CD4-positive, alpha-beta memory T cell (primary cell): ENCODE measurements at regions not wholly inside any gene's neighbourhood (a gene's known extent, or its start where the extent isn't known, plus 50 kb on each side); places are given as distances from the start of the nearest gene placed in this dataset.

Experiments used
- CTCF ChIA-PET: fragments of 350-600 bp; sonication (Branson Sonifier 250); formaldehyde crosslinking; loops from one replicate; lab custom pipeline; 2021; ENCODE audit warnings: inconsistent platforms; ENCODE audit not compliant: partially characterized antibody; lab: Charles Lee
- POLR2A ChIA-PET: fragments of 350-600 bp; sonication (Branson Sonifier 250); formaldehyde crosslinking; loops from one replicate; lab custom pipeline; 2021; ENCODE audit not compliant: partially characterized antibody; lab: Charles Lee
- DNase-seq, 5 donors: peaks; one replicate each; pipeline versions ENCODE4 v3.0.0 to v3.0.0-alpha.2; 2020 to 2022; ENCODE audit warnings: mixed read lengths in 1 of 5
- H3K27ac ChIP-seq: one replicate; pipeline ENCODE4 v1.7.0; 2013; ENCODE audit warnings: low read depth, low read length
- H3K27me3 ChIP-seq: 2 replicates; pipeline ENCODE4 v1.7.0; 2013; ENCODE audit warnings: mild to moderate bottlenecking, low read length, moderate library complexity; ENCODE audit not compliant: insufficient read depth
- H3K36me3 ChIP-seq: 2 replicates; pipeline ENCODE4 v1.7.0; 2013; ENCODE audit warnings: mild to moderate bottlenecking, low read length, moderate library complexity; ENCODE audit not compliant: insufficient read depth
- H3K4me1 ChIP-seq: 2 replicates; pipeline ENCODE4 v1.7.0; 2013; ENCODE audit warnings: mild to moderate bottlenecking, low read length, moderate library complexity; ENCODE audit not compliant: insufficient read depth
- H3K4me3 ChIP-seq, 2 donors: one replicate each; pipeline ENCODE4 v1.7.0; 2013; ENCODE audit warnings: low read length in 2 of 2, mild to moderate bottlenecking in 1 of 2
- H3K9me3 ChIP-seq, 2 donors: one replicate each; pipeline ENCODE4 v1.7.0; 2013; ENCODE audit warnings: low read length in 2 of 2, control low read depth in 1 of 2; ENCODE audit not compliant: control insufficient read depth in 1 of 2
- H3K27ac Mint-ChIP-seq, 7 donors: one replicate each; pipeline ENCODE4 v1.8.0; 2020 to 2021; ENCODE audit warnings: mixed read lengths in 7 of 7, mild to moderate bottlenecking in 6 of 7, inconsistent platforms in 3 of 7, moderate library complexity in 3 of 7
- H3K27me3 Mint-ChIP-seq, 2 donors: one replicate each; pipeline ENCODE4 v1.8.0; 2020 to 2021; ENCODE audit warnings: mixed read lengths in 2 of 2
- H3K36me3 Mint-ChIP-seq, 2 donors: one replicate each; pipeline ENCODE4 v1.8.0; 2020 to 2021; ENCODE audit warnings: mixed read lengths in 2 of 2, inconsistent platforms in 1 of 2, mild to moderate bottlenecking in 1 of 2
- H3K4me1 Mint-ChIP-seq, 4 donors: one replicate each; pipeline ENCODE4 v1.8.0; 2020 to 2021; ENCODE audit warnings: mixed read lengths in 4 of 4, mild to moderate bottlenecking in 1 of 4
- H3K4me3 Mint-ChIP-seq, 8 donors: one replicate each; pipeline ENCODE4 v1.8.0; 2020 to 2021; ENCODE audit warnings: mixed read lengths in 8 of 8, mild to moderate bottlenecking in 7 of 8, moderate library complexity in 6 of 8, inconsistent platforms in 3 of 8
- H3K9me3 Mint-ChIP-seq, 8 donors: one replicate each; pipeline ENCODE4 v1.8.0; 2020 to 2021; ENCODE audit warnings: mixed read lengths in 8 of 8, mild to moderate bottlenecking in 5 of 8, inconsistent platforms in 3 of 8, moderate library complexity in 1 of 8
- intact Hi-C: fragments of 100-400 bp; cut with micrococcal nuclease; formaldehyde crosslinking; loops from one replicate; pipeline ENCODE4 v1.15.1; 2023

DNA sequence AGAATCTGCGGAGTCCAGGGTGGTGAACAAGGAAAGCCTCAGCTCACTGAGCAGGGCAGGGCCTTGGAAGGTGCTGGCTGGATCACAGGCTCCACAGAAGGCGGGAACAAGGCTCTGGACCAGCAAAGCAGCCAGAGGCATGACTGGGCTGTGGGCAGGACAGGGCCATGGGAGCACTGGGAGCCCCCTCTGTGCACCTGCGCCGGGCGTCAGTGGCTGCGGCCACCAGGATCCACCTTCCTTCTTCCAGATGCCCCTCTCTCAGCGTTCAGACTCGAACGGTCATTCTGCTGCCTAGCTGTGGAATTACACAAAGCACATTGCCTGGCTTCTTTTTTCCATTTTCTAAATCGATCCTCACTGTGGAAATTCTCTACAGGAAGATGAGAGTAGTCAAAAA lies 621.2 kb downstream of the GALR1 start:
- Histone ChIP-seq H3K9me3 (no peaks in the 10 kb centered on the region), H3K4me3 (no peak overlapping the region), H3K27me3 (no peaks in the 10 kb centered on the region), H3K36me3 (no peaks in the 10 kb centered on the region), H3K27ac (no peak overlapping the region), H3K4me1 (no peaks in the 10 kb centered on the region)
- H3K27me3 Mint-ChIP-seq = peaks cover 6% of the 10 kb centered on the region in 2 donors
- no peak for DNase-seq
- POLR2A ChIA-PET = no interaction called here
- H3K36me3 Mint-ChIP-seq = no peaks in the 10 kb centered on the region
- no peaks in the 10 kb centered on the region for H3K9me3 Mint-ChIP-seq
- H3K4me1 Mint-ChIP-seq = no peaks in the 10 kb centered on the region
- no peak overlapping the region for H3K4me3 Mint-ChIP-seq
- no peak overlapping the region for H3K27ac Mint-ChIP-seq
- CTCF ChIA-PET = no interaction called here
- intact Hi-C loops = no loop called here

DNA sequence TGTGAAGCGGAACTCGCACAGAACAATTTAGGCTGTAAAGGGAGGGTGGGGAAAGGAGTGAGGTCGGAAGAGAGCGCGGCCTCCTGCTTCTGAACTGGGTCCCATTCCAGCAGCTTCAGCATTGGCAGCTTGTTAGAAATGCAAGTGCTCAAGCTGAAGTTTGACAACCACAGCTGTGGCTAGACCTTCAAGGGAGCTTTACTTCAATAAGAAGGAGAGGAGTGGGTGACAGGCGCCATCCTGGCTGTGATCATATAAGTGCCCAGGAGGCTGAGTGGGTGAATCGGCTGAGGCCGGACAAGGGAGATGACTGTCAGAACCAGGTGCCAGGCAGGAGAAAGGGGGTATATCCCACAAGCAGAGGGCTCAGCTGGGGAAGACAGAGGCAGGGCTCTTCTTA lies 622.5 kb downstream of the GALR1 start:
- CTCF ChIA-PET = no interaction called here
- no peak overlapping the region for H3K27ac ChIP-seq
- H3K9me3 Mint-ChIP-seq = no peaks in the 10 kb centered on the region
- no peaks in the 10 kb centered on the region for H3K36me3 ChIP-seq
- no peaks in the 10 kb centered on the region for H3K27me3 ChIP-seq
- no peaks in the 10 kb centered on the region for H3K4me1 ChIP-seq
- H3K4me3 ChIP-seq = no peak overlapping the region
- intact Hi-C loops = no loop called here
- POLR2A ChIA-PET = no interaction called here
- no peaks in the 10 kb centered on the region for H3K36me3 Mint-ChIP-seq
- DNase-seq = no peak
- no peaks in the 10 kb centered on the region for H3K9me3 ChIP-seq
- no peak overlapping the region for H3K27ac Mint-ChIP-seq
- no peak overlapping the region for H3K4me3 Mint-ChIP-seq
- no peaks in the 10 kb centered on the region for H3K4me1 Mint-ChIP-seq
- H3K27me3 Mint-ChIP-seq = peaks cover 6 to 8% of the 10 kb centered on the region in 2 donors

DNA sequence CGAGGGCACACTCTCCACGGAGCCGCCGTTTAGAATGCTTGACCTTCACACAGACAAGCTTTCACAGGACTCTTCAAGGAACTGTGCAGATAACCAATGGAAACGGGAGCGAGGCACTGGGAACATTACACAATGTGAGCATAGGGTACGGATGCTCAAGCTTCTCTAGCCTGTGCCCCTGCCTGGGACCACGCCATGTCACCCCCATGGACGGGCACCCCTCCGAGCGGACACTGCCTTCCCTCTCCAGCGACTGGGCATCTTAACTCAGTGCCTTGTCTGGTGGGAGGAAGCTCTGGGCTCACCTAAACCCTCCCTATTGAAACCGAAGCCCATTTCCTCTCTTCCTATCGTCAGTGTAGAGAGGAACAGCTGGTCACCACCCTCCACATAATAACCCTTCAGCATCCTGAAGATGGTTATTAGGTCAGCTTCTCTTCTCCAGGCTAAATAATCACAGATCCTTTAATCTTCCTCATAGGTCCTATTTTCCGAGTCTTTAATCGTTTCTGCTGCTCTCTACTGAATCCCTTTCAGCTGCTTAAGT lies 626.7 kb downstream of the GALR1 start:
- ChIA-PET CTCF (no interaction called here), POLR2A (no interaction called here)
- Histone ChIP-seq H3K4me1 (no peaks in the 10 kb centered on the region), H3K27me3 (no peaks in the 10 kb centered on the region), H3K36me3 (no peaks in the 10 kb centered on the region), H3K4me3 (no peak overlapping the region), H3K9me3 (peaks cover 0 to 5% of the 10 kb centered on the region in 2 donors), H3K27ac (no peak overlapping the region)
- DNase-seq = no peak
- H3K27ac Mint-ChIP-seq = no peak overlapping the region
- H3K4me3 Mint-ChIP-seq = no peak overlapping the region
- intact Hi-C loops = no loop called here
- H3K9me3 Mint-ChIP-seq = no peaks in the 10 kb centered on the region
- H3K36me3 Mint-ChIP-seq = no peaks in the 10 kb centered on the region
- peaks cover 2 to 4% of the 10 kb centered on the region in 2 donors for H3K27me3 Mint-ChIP-seq
- H3K4me1 Mint-ChIP-seq = no peaks in the 10 kb centered on the region

DNA sequence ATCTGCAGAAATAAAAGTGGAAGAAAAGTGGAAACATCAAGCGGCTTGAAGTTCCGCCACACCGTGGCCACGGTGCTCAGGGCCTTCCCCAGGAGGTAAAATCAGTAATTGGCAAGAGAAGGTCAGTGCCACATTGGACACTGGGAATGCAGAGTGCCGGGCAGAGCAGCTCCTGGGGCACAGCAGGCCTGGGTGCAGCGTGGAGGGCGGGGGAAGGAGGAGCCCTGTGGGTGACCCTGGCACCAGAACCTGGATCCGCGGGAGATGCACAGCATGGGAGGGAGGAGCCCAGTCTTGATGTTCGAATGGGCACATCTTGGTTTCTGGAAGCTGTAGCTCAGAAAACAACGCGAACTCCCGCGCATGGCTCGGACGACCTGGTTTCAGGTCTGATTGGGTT lies 630.2 kb downstream of the GALR1 start:
- Mint-ChIP-seq H3K4me1 (no peaks in the 10 kb centered on the region), H3K36me3 (no peaks in the 10 kb centered on the region), H3K27me3 (peaks cover 5% of the 10 kb centered on the region in 2 donors), H3K27ac (no peak overlapping the region), H3K9me3 (peaks cover 0 to 3% (median 0%) of the 10 kb centered on the region in 8 donors), H3K4me3 (no peak overlapping the region)
- ChIA-PET POLR2A (no interaction called here), CTCF (no interaction called here)
- no peak for DNase-seq
- Histone ChIP-seq H3K4me3 (no peak overlapping the region), H3K27me3 (no peaks in the 10 kb centered on the region), H3K9me3 (peaks cover 0 to 5% of the 10 kb centered on the region in 2 donors), H3K27ac (no peak overlapping the region), H3K36me3 (no peaks in the 10 kb centered on the region), H3K4me1 (no peaks in the 10 kb centered on the region)
- intact Hi-C loops = no loop called here

- H3K27ac Mint-ChIP-seq = no peak overlapping the region
- H3K4me1 ChIP-seq = no peaks in the 10 kb centered on the region
- H3K4me3 Mint-ChIP-seq = no peak overlapping the region
- DNase-seq = no peak
- H3K36me3 ChIP-seq = no peaks in the 10 kb centered on the region
- CTCF ChIA-PET = interaction anchor here (0.7 kb wide), 1 partner anchor 15 kb away, joined by 3 read pairs; no protein-coding TSS in a partner anchor
- POLR2A ChIA-PET = no interaction called here
- intact Hi-C loops = no loop called here
- H3K4me1 Mint-ChIP-seq = no peaks in the 10 kb centered on the region
- H3K27ac ChIP-seq = no peak overlapping the region
- peaks cover 0 to 3% (median 0%) of the 10 kb centered on the region in 8 donors for H3K9me3 Mint-ChIP-seq
- H3K27me3 Mint-ChIP-seq = peaks cover 5 to 7% of the 10 kb centered on the region in 2 donors
- no peak overlapping the region for H3K4me3 ChIP-seq
- peaks cover 0 to 5% of the 10 kb centered on the region in 2 donors for H3K9me3 ChIP-seq
- H3K27me3 ChIP-seq = no peaks in the 10 kb centered on the region
- no peaks in the 10 kb centered on the region for H3K36me3 Mint-ChIP-seq
These were observed 634.8 kb downstream of the GALR1 start for GRCh38 chr18:77884454-77884853.

DNA sequence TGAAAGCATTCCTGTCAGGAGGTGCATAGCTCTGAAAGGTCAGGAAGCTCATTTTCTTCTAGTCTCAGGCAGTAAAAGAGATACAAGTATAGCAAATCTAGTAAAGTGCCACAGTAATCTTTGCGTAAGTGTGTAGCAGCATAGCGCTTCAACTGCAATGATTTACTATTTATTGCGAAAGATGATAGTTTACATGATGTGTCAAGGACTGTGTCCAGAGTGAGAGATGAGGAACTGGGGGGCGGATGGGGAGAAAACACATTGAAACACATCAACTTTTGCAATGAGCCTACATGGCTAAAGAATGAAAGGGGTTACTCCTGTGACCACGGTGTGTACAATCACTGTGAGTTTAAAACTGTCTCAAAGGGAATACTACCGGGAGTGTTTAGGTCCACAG lies 644.4 kb downstream of the GALR1 start:
- H3K4me1 Mint-ChIP-seq = no peaks in the 10 kb centered on the region
- H3K9me3 Mint-ChIP-seq = peaks cover 0 to 4% (median 0%) of the 10 kb centered on the region in 8 donors
- H3K27ac ChIP-seq = no peak overlapping the region
- H3K36me3 ChIP-seq = no peaks in the 10 kb centered on the region
- H3K4me3 ChIP-seq = no peak overlapping the region
- ChIA-PET POLR2A (no interaction called here), CTCF (interaction anchor here (1.1 kb wide), 1 partner anchor 9 kb away, joined by 3 read pairs; no protein-coding TSS in a partner anchor)
- H3K27me3 Mint-ChIP-seq = peaks cover 10% of the 10 kb centered on the region in 2 donors
- intact Hi-C loops = no loop called here
- DNase-seq = no peak
- H3K9me3 ChIP-seq = no peaks in the 10 kb centered on the region
- H3K4me1 ChIP-seq = no peaks in the 10 kb centered on the region
- H3K4me3 Mint-ChIP-seq = no peak overlapping the region
- no peaks in the 10 kb centered on the region for H3K36me3 Mint-ChIP-seq
- no peak overlapping the region for H3K27ac Mint-ChIP-seq
- H3K27me3 ChIP-seq = no peaks in the 10 kb centered on the region

- H3K27ac Mint-ChIP-seq = no peak overlapping the region
- H3K4me1 Mint-ChIP-seq = peaks cover 0 to 4% (median 2%) of the 10 kb centered on the region in 4 donors
- H3K36me3 Mint-ChIP-seq = no peaks in the 10 kb centered on the region
- H3K4me3 Mint-ChIP-seq = no peak overlapping the region
- CTCF ChIA-PET = no interaction called here
- peaks cover 10 to 12% of the 10 kb centered on the region in 2 donors for H3K27me3 Mint-ChIP-seq
- Histone ChIP-seq H3K27ac (no peak overlapping the region), H3K36me3 (no peaks in the 10 kb centered on the region), H3K9me3 (no peaks in the 10 kb centered on the region), H3K4me1 (peaks cover 5% of the 10 kb centered on the region), H3K27me3 (no peaks in the 10 kb centered on the region), H3K4me3 (no peak overlapping the region)
- H3K9me3 Mint-ChIP-seq = no peaks in the 10 kb centered on the region
- POLR2A ChIA-PET = no interaction called here
- intact Hi-C loops = no loop called here
- DNase-seq = no peak
These were observed 645.6 kb downstream of the GALR1 start for GRCh38 chr18:77895250-77895649.
